ENCODE measurements at regions not wholly inside any gene's neighbourhood (a gene's known extent, or its start where the extent isn't known, plus 50 kb on each side); places are given as distances from the start of the nearest gene placed in this dataset.

DNA sequence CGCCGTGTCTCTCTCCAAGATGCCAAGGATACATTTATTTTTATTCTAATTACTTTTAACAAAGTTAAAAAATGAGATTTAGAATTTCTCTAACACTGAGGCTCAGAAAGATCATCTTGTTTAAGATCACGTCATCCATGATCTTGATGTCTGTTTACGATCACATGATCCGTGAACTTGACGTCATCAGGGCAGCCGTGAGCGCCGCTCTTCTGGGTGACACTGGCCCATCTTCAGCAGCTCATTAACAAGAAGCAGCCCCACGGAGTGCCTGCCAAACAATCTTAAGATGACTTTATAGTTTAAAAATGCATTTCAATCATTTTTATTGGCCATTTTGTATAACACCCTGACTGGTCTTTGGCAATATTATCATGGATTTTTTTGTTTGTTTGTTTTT lies 291.1 kb upstream of the PRKCQ start:
- no peak overlapping the region for H3K27ac ChIP-seq
- intact Hi-C loops (cut with DNase I), result no loop called here
- TF ChIP-seq, protein P1, sequence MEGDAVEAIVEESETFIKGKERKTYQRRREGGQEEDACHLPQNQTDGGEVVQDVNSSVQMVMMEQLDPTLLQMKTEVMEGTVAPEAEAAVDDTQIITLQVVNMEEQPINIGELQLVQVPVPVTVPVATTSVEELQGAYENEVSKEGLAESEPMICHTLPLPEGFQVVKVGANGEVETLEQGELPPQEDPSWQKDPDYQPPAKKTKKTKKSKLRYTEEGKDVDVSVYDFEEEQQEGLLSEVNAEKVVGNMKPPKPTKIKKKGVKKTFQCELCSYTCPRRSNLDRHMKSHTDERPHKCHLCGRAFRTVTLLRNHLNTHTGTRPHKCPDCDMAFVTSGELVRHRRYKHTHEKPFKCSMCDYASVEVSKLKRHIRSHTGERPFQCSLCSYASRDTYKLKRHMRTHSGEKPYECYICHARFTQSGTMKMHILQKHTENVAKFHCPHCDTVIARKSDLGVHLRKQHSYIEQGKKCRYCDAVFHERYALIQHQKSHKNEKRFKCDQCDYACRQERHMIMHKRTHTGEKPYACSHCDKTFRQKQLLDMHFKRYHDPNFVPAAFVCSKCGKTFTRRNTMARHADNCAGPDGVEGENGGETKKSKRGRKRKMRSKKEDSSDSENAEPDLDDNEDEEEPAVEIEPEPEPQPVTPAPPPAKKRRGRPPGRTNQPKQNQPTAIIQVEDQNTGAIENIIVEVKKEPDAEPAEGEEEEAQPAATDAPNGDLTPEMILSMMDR (IDR thresholded peaks at IDR 0.05), result no peak
- no peak for DNase-seq (ENCODE audit: low spot score in 2 of 2)
- H3K4me3 ChIP-seq, result no peak overlapping the region
- no peaks in the 10 kb centered on the region for H3K9me3 ChIP-seq
- no peaks in the 10 kb centered on the region for H3K36me3 ChIP-seq
- H3K27me3 ChIP-seq, result no peaks in the 10 kb centered on the region
- no peaks in the 10 kb centered on the region for H3K4me1 ChIP-seq

DNA sequence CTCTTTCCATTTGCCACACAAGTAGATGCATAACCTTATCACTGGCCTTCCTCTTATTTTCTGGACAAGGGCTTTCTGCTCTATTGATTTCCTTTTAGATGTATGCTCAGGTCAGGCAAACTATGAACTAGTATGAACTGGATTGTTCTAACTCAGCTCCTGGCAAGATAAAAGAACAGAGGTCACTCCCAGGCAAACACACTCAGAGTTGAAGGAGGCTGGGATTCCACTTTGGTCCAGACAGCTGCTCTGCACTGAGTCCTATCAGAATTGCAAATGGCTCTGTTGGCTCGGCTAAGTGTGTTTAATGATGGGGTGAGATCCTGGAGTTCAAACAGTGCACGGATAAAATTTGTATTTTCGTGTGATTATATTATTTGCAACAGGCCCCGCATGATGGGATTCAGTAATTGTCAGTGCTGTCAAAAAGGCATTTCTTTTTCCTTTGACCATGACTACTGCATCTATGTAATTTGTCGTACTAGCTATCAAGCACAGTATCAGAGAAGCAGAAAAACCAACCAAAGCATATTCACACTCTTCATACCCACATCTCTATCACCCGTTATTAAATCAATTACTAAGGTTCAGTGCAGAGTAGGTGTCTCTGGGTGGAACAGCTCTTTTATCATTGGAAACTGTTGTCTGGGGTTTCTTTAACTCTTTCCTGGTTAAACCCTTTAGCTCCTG lies 288.1 kb upstream of the PRKCQ start:
- Histone ChIP-seq H3K4me3 (no peak overlapping the region), H3K9me3 (no peaks in the 10 kb centered on the region), H3K36me3 (no peaks in the 10 kb centered on the region), H3K27ac (no peak overlapping the region), H3K4me1 (no peaks in the 10 kb centered on the region), H3K27me3 (no peaks in the 10 kb centered on the region)
- intact Hi-C loops (cut with DNase I), result no loop called here
- TF ChIP-seq, protein P1 (IDR thresholded peaks at IDR 0.05), result no peak
- DNase-seq (ENCODE audit: low spot score in 2 of 2), result no peak

DNA sequence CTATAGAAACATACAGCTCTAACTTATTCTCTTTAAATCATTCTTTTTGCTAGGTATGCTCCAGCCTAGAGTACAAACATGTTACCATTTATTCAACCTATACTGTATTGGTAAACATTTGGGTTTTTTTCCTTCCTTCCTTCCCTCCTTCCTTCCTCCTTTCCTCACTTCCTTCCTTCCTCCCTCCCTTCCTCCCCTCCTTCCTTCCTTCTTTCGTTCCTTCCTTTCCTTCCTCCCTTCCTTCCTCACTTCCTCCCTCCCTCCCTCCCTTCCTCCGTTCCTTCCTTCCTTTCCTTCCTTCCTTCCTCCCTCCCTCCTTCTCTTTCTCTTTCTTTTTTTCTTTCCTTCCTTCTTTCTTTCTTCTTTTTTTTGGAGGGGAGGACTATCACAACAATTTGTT lies 286.7 kb upstream of the PRKCQ start:
- no peak overlapping the region for H3K4me3 ChIP-seq
- intact Hi-C loops (cut with DNase I), result no loop called here
- no peak for DNase-seq (ENCODE audit: low spot score in 2 of 2)
- no peaks in the 10 kb centered on the region for H3K27me3 ChIP-seq
- no peaks in the 10 kb centered on the region for H3K4me1 ChIP-seq
- H3K27ac ChIP-seq, result no peak overlapping the region
- no peaks in the 10 kb centered on the region for H3K9me3 ChIP-seq
- TF ChIP-seq, protein P1 (IDR thresholded peaks at IDR 0.05), result no peak
- H3K36me3 ChIP-seq, result no peaks in the 10 kb centered on the region

DNA sequence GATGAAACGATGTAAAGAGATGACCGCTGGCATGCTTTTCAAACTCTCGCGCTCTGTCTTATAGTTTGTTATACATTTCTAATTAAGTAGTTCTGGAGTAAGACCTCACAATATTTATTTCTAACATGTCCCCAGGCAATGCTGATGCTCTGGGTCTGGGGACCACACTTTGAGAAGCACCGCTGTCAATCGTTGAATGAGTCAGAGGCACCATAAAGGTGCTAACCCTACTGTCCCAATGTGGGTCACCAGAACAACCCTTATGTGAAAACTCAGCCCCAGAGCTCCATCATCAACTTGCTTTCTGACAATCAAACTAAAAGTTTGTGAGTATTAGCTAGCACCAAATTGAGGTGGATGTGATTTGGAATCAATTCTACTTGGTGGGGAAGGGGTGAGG lies 284.1 kb upstream of the PRKCQ start:
- no peaks in the 10 kb centered on the region for H3K4me1 ChIP-seq
- no peak overlapping the region for H3K27ac ChIP-seq
- no peaks in the 10 kb centered on the region for H3K9me3 ChIP-seq
- intact Hi-C loops (cut with DNase I), result no loop called here
- no peak overlapping the region for H3K4me3 ChIP-seq
- H3K27me3 ChIP-seq, result no peaks in the 10 kb centered on the region
- H3K36me3 ChIP-seq, result no peaks in the 10 kb centered on the region
- TF ChIP-seq, protein P1 (IDR thresholded peaks at IDR 0.05), result no peak
- no peak for DNase-seq (ENCODE audit: low spot score in 2 of 2)

DNA sequence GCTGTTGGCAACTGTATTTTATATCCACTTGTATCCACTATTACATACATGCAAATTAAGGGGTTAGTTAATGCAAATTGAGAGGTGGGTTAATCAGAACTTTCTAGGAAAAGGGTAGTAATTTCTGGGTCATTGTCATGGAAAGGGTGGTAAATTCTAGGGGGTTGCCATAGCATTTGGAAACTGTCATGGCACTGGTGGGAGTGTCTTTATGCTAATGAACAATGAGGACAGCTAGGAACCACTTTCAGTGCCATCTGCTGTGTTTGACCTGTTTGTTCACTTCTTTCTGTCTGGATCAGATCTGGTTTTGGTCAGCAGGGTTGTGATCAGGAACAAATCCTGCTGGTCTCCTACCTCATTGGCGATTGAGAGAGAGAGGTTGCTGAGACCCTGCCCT lies 283.3 kb upstream of the PRKCQ start:
- intact Hi-C loops (cut with DNase I), result no loop called here

More for the DNA sequence above, 283.3 kb upstream of the PRKCQ start:
- no peak overlapping the region for H3K4me3 ChIP-seq
- no peaks in the 10 kb centered on the region for H3K4me1 ChIP-seq
- DNase-seq (ENCODE audit: low spot score in 2 of 2), result no peak
- H3K9me3 ChIP-seq, result no peaks in the 10 kb centered on the region
- TF ChIP-seq, protein P1 (IDR thresholded peaks at IDR 0.05), result no peak
- no peaks in the 10 kb centered on the region for H3K36me3 ChIP-seq
- no peak overlapping the region for H3K27ac ChIP-seq
- H3K27me3 ChIP-seq, result no peaks in the 10 kb centered on the region
